Activated B cell treated with CpG ODN at 0.5 μM for 24 hours (primary cell): ENCODE measurements at regions not wholly inside any gene's neighbourhood (a gene's known extent, or its start where the extent isn't known, plus 50 kb on each side); places are given as distances from the start of the nearest gene placed in this dataset.

ENCODE experiments used
- ATAC-seq: fragments of 200-7000 bp; cut with Tn5 transposase; one replicate; pipeline ENCODE4 v1.10.0; 2021; ENCODE audit warnings: low read depth, mild to moderate bottlenecking, moderate library complexity
- CTCF ChIA-PET: fragments of 350-600 bp; sonication (Branson Sonifier 250); formaldehyde crosslinking; loops from one replicate; lab custom pipeline; 2021; ENCODE audit warnings: antibody characterized with exemption; lab: Charles Lee
- POLR2A ChIA-PET: fragments of 350-600 bp; sonication (Branson Sonifier 250); formaldehyde crosslinking; loops from one replicate; lab custom pipeline; 2021; ENCODE audit warnings: antibody characterized with exemption; lab: Charles Lee
- DNase-seq: peaks from one replicate; pipeline ENCODE4 v3.0.0; 2022
- H3K27ac Mint-ChIP-seq: one replicate; pipeline ENCODE4 v1.8.0; 2020; ENCODE audit warnings: mixed read lengths
- H3K27me3 Mint-ChIP-seq: one replicate; pipeline ENCODE4 v1.8.0; 2021; ENCODE audit warnings: mixed read lengths
- H3K36me3 Mint-ChIP-seq: one replicate; pipeline ENCODE4 v1.8.0; 2021; ENCODE audit warnings: low read depth, mixed read lengths
- H3K4me1 Mint-ChIP-seq: one replicate; pipeline ENCODE4 v1.8.0; 2021; ENCODE audit warnings: mixed read lengths
- H3K4me3 Mint-ChIP-seq: one replicate; pipeline ENCODE4 v1.8.0; 2020; ENCODE audit warnings: mild to moderate bottlenecking, mixed read lengths
- H3K9me3 Mint-ChIP-seq: one replicate; pipeline ENCODE4 v1.8.0; 2020; ENCODE audit warnings: mixed read lengths
- intact Hi-C: fragments of 100-400 bp; cut with micrococcal nuclease; formaldehyde crosslinking; loops from one replicate; pipeline ENCODE4 v1.15.1; 2024
- TF ChIP-seq, protein P1 (sequence below): fragments of 200-600 bp; IDR thresholded peaks from one replicate; pipeline ENCODE4 v1.8.0; 2022; ENCODE audit warnings: antibody characterized with exemption, mild to moderate bottlenecking

DNA sequence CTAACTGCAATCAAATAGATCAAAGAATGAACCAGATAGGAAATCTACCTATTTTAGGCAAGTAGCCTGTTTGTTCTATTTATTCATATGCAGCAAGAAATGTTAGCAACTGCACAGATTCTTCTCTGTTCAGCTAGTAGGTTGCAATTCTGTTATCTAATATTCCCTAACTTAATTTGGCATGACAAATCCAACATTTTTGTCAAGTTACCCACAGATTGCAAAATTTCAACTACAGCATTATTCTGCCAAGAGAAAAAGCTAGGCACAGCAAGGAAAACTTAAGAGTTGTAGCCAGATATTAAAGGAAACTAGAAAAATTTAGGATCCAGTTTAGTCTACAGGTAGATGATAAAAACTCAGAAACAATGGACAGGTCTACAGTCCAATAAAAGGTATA lies 104.4 kb upstream of the SYNCRIP start:
- CTCF ChIA-PET = no interaction called here
- no peak overlapping the region for H3K4me3 Mint-ChIP-seq
- H3K27ac Mint-ChIP-seq = no peak overlapping the region
- intact Hi-C loops = no loop called here
- DNase-seq (no peak), ATAC-seq (no peak)
- no peaks in the 10 kb centered on the region for H3K4me1 Mint-ChIP-seq
- H3K9me3 Mint-ChIP-seq = peaks cover 3% of the 10 kb centered on the region
- POLR2A ChIA-PET = interaction anchor here (0.6 kb wide), 1 partner anchor 103 kb away, joined by 3 read pairs; no protein-coding TSS in a partner anchor
- H3K27me3 Mint-ChIP-seq = peaks cover 6% of the 10 kb centered on the region
- H3K36me3 Mint-ChIP-seq = no peaks in the 10 kb centered on the region
- TF ChIP-seq, protein P1, sequence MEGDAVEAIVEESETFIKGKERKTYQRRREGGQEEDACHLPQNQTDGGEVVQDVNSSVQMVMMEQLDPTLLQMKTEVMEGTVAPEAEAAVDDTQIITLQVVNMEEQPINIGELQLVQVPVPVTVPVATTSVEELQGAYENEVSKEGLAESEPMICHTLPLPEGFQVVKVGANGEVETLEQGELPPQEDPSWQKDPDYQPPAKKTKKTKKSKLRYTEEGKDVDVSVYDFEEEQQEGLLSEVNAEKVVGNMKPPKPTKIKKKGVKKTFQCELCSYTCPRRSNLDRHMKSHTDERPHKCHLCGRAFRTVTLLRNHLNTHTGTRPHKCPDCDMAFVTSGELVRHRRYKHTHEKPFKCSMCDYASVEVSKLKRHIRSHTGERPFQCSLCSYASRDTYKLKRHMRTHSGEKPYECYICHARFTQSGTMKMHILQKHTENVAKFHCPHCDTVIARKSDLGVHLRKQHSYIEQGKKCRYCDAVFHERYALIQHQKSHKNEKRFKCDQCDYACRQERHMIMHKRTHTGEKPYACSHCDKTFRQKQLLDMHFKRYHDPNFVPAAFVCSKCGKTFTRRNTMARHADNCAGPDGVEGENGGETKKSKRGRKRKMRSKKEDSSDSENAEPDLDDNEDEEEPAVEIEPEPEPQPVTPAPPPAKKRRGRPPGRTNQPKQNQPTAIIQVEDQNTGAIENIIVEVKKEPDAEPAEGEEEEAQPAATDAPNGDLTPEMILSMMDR = no peak

DNA sequence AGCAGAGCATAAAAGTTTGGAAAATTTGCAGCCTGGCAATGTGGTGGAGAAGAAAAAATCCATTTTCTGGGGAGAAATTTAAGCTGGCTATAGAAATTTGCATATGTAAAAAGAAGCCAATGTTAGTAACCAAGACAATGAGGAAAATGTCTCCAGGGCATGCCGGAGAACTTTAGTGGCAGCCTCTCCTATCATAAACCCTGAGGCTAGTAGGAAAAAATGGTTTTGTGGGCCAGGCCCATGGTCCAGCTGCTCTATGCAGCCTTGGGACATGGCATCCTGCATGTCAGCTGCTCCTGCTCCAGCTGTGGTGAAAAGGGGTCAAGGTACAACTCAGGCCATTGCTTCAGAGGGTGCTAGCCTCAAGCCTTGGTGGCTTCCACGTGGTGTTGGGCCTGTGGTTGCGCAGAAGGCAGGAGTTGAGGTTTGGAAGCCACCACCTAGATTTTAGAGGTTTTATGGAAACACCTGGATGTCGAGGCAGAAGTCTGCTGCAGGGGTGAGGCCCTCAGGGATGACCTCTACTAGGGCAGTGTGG lies 101.8 kb upstream of the SYNCRIP start:
- Mint-ChIP-seq H3K4me1 (no peaks in the 10 kb centered on the region), H3K27ac (no peak overlapping the region), H3K4me3 (no peak overlapping the region), H3K27me3 (peaks cover 7% of the 10 kb centered on the region), H3K9me3 (peaks cover 3% of the 10 kb centered on the region), H3K36me3 (no peaks in the 10 kb centered on the region)
- DNase-seq = no peak
- TF ChIP-seq, protein P1 = no peak
- ATAC-seq = no peak
- ChIA-PET POLR2A (no interaction called here), CTCF (no interaction called here)
- intact Hi-C loops = no loop called here

DNA sequence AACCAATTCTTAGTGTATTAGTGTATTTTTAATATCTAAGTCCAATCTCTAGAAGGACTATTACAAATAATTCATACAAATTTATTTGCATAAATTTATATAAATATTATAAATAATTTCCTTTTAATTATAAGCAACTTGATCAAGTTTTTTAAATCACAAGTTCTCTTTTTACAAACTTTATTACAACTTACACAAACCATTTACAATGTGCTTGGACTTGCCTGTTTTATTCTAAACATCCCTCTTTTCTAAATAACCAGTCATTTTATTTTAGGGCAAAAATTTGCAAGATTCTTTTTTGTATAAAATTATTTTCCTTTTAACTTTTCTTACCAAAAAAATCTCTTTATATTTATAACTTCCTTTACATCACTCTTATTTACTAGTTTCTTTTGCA lies 83.5 kb upstream of the SYNCRIP start:
- no peaks in the 10 kb centered on the region for H3K9me3 Mint-ChIP-seq
- no peaks in the 10 kb centered on the region for H3K36me3 Mint-ChIP-seq
- ATAC-seq (no peak), DNase-seq (no peak)
- ChIA-PET POLR2A (no interaction called here), CTCF (no interaction called here)
- H3K4me3 Mint-ChIP-seq = no peak overlapping the region
- no peak overlapping the region for H3K27ac Mint-ChIP-seq
- intact Hi-C loops = no loop called here
- no peaks in the 10 kb centered on the region for H3K27me3 Mint-ChIP-seq
- H3K4me1 Mint-ChIP-seq = no peaks in the 10 kb centered on the region
- TF ChIP-seq, protein P1 = no peak

DNA sequence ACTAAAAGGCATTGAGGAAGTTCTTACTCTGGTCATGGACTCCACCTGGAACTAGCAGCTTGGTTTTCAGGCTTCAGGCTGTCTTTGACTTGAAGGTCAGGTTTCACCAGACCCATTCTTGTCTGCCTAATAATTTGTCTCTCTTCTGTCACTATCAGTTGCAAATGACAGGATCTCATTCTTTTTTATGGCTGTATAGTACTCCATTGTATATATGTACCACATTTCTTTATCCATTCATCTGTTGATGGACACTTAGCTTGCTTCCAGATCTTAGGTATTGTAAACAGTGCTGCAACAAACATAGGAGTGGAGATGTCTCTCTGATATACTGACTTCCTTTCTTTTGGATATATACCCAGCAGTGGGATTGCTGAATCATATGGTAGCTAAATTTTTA lies 73.1 kb upstream of the SYNCRIP start:
- ATAC-seq (no peak), DNase-seq (no peak)
- CTCF ChIA-PET = no interaction called here
- no peaks in the 10 kb centered on the region for H3K4me1 Mint-ChIP-seq
- TF ChIP-seq, protein P1 = no peak
- no peak overlapping the region for H3K27ac Mint-ChIP-seq
- POLR2A ChIA-PET = no interaction called here
- H3K9me3 Mint-ChIP-seq = peaks cover 8% of the 10 kb centered on the region
- peaks cover 3% of the 10 kb centered on the region for H3K27me3 Mint-ChIP-seq
- H3K4me3 Mint-ChIP-seq = no peak overlapping the region
- H3K36me3 Mint-ChIP-seq = no peaks in the 10 kb centered on the region
- intact Hi-C loops = no loop called here

- ATAC-seq (no peak), DNase-seq (no peak)
- no peak overlapping the region for H3K4me3 Mint-ChIP-seq
- TF ChIP-seq, protein P1 = no peak
- peaks cover 3% of the 10 kb centered on the region for H3K27me3 Mint-ChIP-seq
- intact Hi-C loops = no loop called here
- H3K4me1 Mint-ChIP-seq = no peaks in the 10 kb centered on the region
- H3K9me3 Mint-ChIP-seq = peaks cover 12% of the 10 kb centered on the region
- no peak overlapping the region for H3K27ac Mint-ChIP-seq
- POLR2A ChIA-PET = no interaction called here
- CTCF ChIA-PET = no interaction called here
- H3K36me3 Mint-ChIP-seq = no peaks in the 10 kb centered on the region
Measured at GRCh38 chr6:85714893-85715530, 72.3 kb upstream of the SYNCRIP start.
